K562 (cell line): ENCODE measurements at regions not wholly inside any gene's neighbourhood (a gene's known extent, or its start where the extent isn't known, plus 50 kb on each side); places are given as distances from the start of the nearest gene placed in this dataset.

Experiments
- ATAC-seq: fragments of 200-7000 bp; cut with Tn5 transposase; 3 replicates; pipeline ENCODE4 v1.9.1; 2020; ENCODE audit warnings: moderate library complexity
- BruUV-seq: library from RNA; stranded (reverse); fragments of 400-500 nt; replicated peaks from 2 replicates; lab custom pipeline; 2021; lab: Mats Ljungman, UMichigan
- CTCF ChIA-PET: fragments of 300-600 bp; formaldehyde crosslinking; extraction: SDS; loops from one replicate; lab custom pipeline; 2021; ENCODE audit warnings: low intra/inter-chr PET ratio; lab: Yijun Ruan, JAX
- POLR2A ChIA-PET: fragments of 300-600, 350-650 bp; sonication (Branson Sonifier 250); formaldehyde crosslinking; extraction: SDS; loops from one replicate; lab custom pipeline; 2021; ENCODE audit warnings: antibody characterized with exemption, inconsistent platforms; lab: Yijun Ruan, JAX
- DNase-seq, 4 experiments: peaks; one replicate each; pipeline versions ENCODE4 v3.0.0 to v3.0.0-alpha.2; 2011 to 2018; ENCODE audit warnings: low spot score in 3 of 4, mixed read lengths in 3 of 4; ENCODE audit errors: extremely low read depth in 1 of 4
- FAIRE-seq: peaks from 2 replicates; lab custom pipeline; 2011; peaks lifted over from hg19 to GRCh38; lab: Jason Lieb, UNC
- H2AFZ ChIP-seq: 2 replicates; pipeline ENCODE4 v1.6.0; 2011; ENCODE audit warnings: low read depth, low read length, control low read depth, inconsistent platforms
- H3K27ac ChIP-seq: fragments of 200-600 bp; 3 replicates; pipeline ENCODE4 v1.8.0; 2011; ENCODE audit warnings: low read depth, mild to moderate bottlenecking, control low read depth, inconsistent platforms, low read length, moderate library complexity, mixed read lengths; ENCODE audit errors: extremely low read depth
- H3K27me3 ChIP-seq, 2 experiments: fragments of 300-600 bp in 1 of 2; 2 replicates in 1 of 2; 3 replicates in 1 of 2; pipeline versions ENCODE4 v1.6.0 to v1.8.0; 2011; ENCODE audit warnings: inconsistent platforms in 2 of 2, low read length in 2 of 2, mild to moderate bottlenecking in 1 of 2, mixed read lengths in 1 of 2, moderate library complexity in 1 of 2; ENCODE audit not compliant: control insufficient read depth in 2 of 2, insufficient read depth in 2 of 2
- H3K36me3 ChIP-seq: fragments of 300-600 bp; 3 replicates; pipeline ENCODE4 v1.8.0; 2011; ENCODE audit warnings: mild to moderate bottlenecking, low read length, inconsistent platforms; ENCODE audit not compliant: control insufficient read depth, insufficient read depth
- H3K4me1 ChIP-seq, 2 experiments: fragments of 200-600 bp in 1 of 2; replicated peaks in 1 of 2; 2 replicates in 1 of 2; 3 replicates in 1 of 2; pipeline versions ENCODE4 v1.5.1 to v1.8.0; 2011; ENCODE audit warnings: inconsistent platforms in 2 of 2, low read length in 2 of 2, mild to moderate bottlenecking in 1 of 2, mixed read lengths in 1 of 2, moderate library complexity in 1 of 2; ENCODE audit not compliant: control insufficient read depth in 2 of 2, insufficient read depth in 2 of 2
- H3K4me2 ChIP-seq: 2 replicates; pipeline ENCODE4 v1.6.1; 2011; ENCODE audit warnings: low read length, control low read depth, inconsistent platforms, mixed read lengths; ENCODE audit not compliant: insufficient read depth
- H3K4me3 ChIP-seq: fragments of 200-600 bp; sonication (generic), shearing (Covaris generic); 2 replicates; pipeline ENCODE4 v1.5.1; 2016; ENCODE audit warnings: control low read depth, inconsistent platforms
- H3K79me2 ChIP-seq: fragments of 200-600 bp; 3 replicates; pipeline ENCODE4 v1.8.0; 2011; ENCODE audit warnings: low read length, inconsistent platforms; ENCODE audit not compliant: control insufficient read depth, insufficient read depth
- H3K9ac ChIP-seq, 2 experiments: 2 replicates each; pipeline versions ENCODE4 v1.6.0 to v1.6.1; 2011; ENCODE audit warnings: low read depth in 2 of 2, low read length in 2 of 2, control low read depth in 1 of 2, inconsistent platforms in 1 of 2, mild to moderate bottlenecking in 1 of 2, mixed read lengths in 1 of 2; ENCODE audit not compliant: insufficient read depth in 1 of 2
- H3K9me1 ChIP-seq: one replicate; pipeline ENCODE4 v1.6.0; 2011; ENCODE audit warnings: inconsistent platforms, mild to moderate bottlenecking, low read length, moderate library complexity; ENCODE audit not compliant: control insufficient read depth, insufficient read depth
- H3K9me3 ChIP-seq: replicated peaks from 2 replicates; pipeline ENCODE4 v1.5.1; 2011; ENCODE audit warnings: low read depth, low read length, inconsistent platforms; ENCODE audit not compliant: control insufficient read depth, insufficient read depth
- H4K20me1 ChIP-seq: replicated peaks from 2 replicates; pipeline ENCODE4 v1.6.1; 2011; ENCODE audit warnings: low read length, inconsistent platforms, mixed read lengths; ENCODE audit not compliant: control insufficient read depth, insufficient read depth
- CBFA2T2 ChIP-seq: fragments of 450-650 bp; conservative IDR thresholded peaks from 2 replicates; pipeline ENCODE4 v1.6.1; 2017; ENCODE audit warnings: mild to moderate bottlenecking
- CBX2 ChIP-seq: fragments of 200-600 bp; sonication (generic); IDR thresholded peaks from one replicate; pipeline ENCODE4 v1.6.1; 2012; ENCODE audit warnings: mild to moderate bottlenecking, low read length, inconsistent platforms; ENCODE audit not compliant: insufficient read depth, poor library complexity, severe bottlenecking
- HSF4 ChIP-seq: fragments of 250-450 bp; sonication (Bioruptor Pico); IDR thresholded peaks from 2 replicates; pipeline ENCODE4 v2.1.2; 2022; ENCODE audit warnings: mild to moderate bottlenecking, moderate library complexity, borderline replicate concordance
- JUNB ChIP-seq: fragments of 450-650 bp; formaldehyde crosslinking; conservative IDR thresholded peaks from 2 replicates; pipeline ENCODE4 v1.4.0; 2020; ENCODE audit warnings: mild to moderate bottlenecking
- KLF1 ChIP-seq: fragments of 450-650 bp; IDR thresholded peaks from 2 replicates; pipeline ENCODE4 v1.6.1; 2016; ENCODE audit warnings: missing genetic modification characterization, missing compliant biosample characterization
- POLR2A ChIP-seq: fragments of 450-650 bp; conservative IDR thresholded peaks from 2 replicates; pipeline ENCODE4 v1.6.1; 2016
- SIN3A ChIP-seq, 2 experiments: fragments of 150-350 bp in 1 of 2; IDR thresholded peaks; 2 replicates each; pipeline ENCODE4 v1.6.1; 2011 to 2016; ENCODE audit warnings: borderline replicate concordance in 2 of 2, low read depth in 2 of 2, low read length in 2 of 2, mild to moderate bottlenecking in 2 of 2, moderate library complexity in 2 of 2; ENCODE audit not compliant: control insufficient read depth in 1 of 2
- STAG1 ChIP-seq: sonication (generic); formaldehyde crosslinking; IDR thresholded peaks from 2 replicates; pipeline ENCODE4 v1.5.0; 2020; ENCODE audit warnings: missing genetic modification reagents, borderline replicate concordance
- THRAP3 ChIP-seq: fragments of 450-650 bp; IDR thresholded peaks from 2 replicates; pipeline ENCODE4 v1.6.1; 2016; ENCODE audit warnings: mild to moderate bottlenecking, inconsistent platforms, borderline replicate concordance
- WGBS: fragments of 100-300 bp; shearing (Covaris generic); methylation state at CpG from one replicate; pipeline ENCODE4 v1.1.6; 2016; ENCODE audit warnings: low coverage, mixed read lengths; ENCODE audit not compliant: insufficient coverage; ENCODE audit errors: missing lambda C conversion rate; 5-methylcytosine and 5-hydroxymethylcytosine counted together
- in situ Hi-C: fragments of 300-500 bp; cut with MboI; formaldehyde crosslinking; loops from 4 replicates; pipeline ENCODE4 v1.15.0; 2018; ENCODE audit warnings: inconsistent platforms, mixed read lengths
- intact Hi-C: fragments of 100-400 bp; cut with micrococcal nuclease; formaldehyde crosslinking; loops from 2 replicates; pipeline ENCODE4 v1.14.2; 2022
- TF ChIP-seq, protein P1 (sequence below): fragments of 250-450 bp; sonication (Bioruptor Pico); IDR thresholded peaks from 2 replicates; pipeline ENCODE4 v1.8.0; 2022; ENCODE audit warnings: moderate library complexity, mild to moderate bottlenecking, inconsistent platforms
- TF ChIP-seq, protein P2 (sequence below): sonication (generic); formaldehyde crosslinking; IDR thresholded peaks from 2 replicates; pipeline ENCODE4 v1.8.0; 2022; ENCODE audit warnings: mild to moderate bottlenecking, missing genetic modification reagents

DNA sequence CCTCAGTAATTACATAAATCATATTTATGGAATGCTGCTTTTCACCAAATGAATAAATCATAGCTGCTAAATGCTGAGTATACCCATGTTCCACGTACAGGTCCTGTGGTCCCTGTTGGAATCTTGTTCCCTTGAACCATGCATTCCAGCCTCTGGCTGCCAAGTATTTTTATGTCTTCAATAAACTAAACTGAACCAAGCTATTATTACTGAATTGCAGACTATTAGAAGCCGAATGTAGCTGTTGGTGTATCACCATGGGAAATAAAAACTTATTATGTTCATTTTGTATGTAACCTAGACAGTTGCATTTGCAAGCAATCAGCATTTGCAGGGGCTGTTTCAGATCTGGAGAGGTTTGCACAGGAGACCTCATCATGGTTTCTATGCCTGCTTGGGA lies 362.4 kb downstream of the ADCYAP1 start:
- H3K4me2 ChIP-seq, result no peak overlapping the region
- ChIA-PET POLR2A (interaction anchor here (0.7 to 1.8 kb wide), 3 partner anchors 9 to 16 kb away, joined by 3 to 10 read pairs (median 3); no protein-coding TSS in a partner anchor), CTCF (no interaction called here)
- no peak overlapping the region for H2AFZ ChIP-seq
- WGBS, result 88% methylated on average over 2 of the region's 2 CpGs
- H3K9me1 ChIP-seq, result no peaks in the 10 kb centered on the region
- H3K4me3 ChIP-seq, result no peak overlapping the region
- in situ Hi-C loops, result no loop called here
- ATAC-seq (no peak), DNase-seq (no peak), FAIRE-seq (no peak)
- TF ChIP-seq STAG1 (CRISPR knock-in tag) (no peak), JUNB (CRISPR knock-in tag) (no peak), CBX2 (no peak), HSF4 (no peak), POLR2A (no peak), KLF1 (tag) (no peak), THRAP3 (no peak), CBFA2T2 (no peak), SIN3A (IDR thresholded peaks at IDR 0.05; ENCODE audit: borderline replicate concordance in 2 of 2, control insufficient read depth in 1 of 2, low read depth in 2 of 2, low read length in 2 of 2) (no peak)
- TF ChIP-seq, protein P1, sequence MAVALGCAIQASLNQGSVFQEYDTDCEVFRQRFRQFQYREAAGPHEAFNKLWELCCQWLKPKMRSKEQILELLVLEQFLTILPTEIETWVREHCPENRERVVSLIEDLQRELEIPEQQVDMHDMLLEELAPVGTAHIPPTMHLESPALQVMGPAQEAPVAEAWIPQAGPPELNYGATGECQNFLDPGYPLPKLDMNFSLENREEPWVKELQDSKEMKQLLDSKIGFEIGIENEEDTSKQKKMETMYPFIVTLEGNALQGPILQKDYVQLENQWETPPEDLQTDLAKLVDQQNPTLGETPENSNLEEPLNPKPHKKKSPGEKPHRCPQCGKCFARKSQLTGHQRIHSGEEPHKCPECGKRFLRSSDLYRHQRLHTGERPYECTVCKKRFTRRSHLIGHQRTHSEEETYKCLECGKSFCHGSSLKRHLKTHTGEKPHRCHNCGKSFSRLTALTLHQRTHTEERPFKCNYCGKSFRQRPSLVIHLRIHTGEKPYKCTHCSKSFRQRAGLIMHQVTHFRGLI (CRISPR knock-in tag), result no peak
- TF ChIP-seq, protein P2, sequence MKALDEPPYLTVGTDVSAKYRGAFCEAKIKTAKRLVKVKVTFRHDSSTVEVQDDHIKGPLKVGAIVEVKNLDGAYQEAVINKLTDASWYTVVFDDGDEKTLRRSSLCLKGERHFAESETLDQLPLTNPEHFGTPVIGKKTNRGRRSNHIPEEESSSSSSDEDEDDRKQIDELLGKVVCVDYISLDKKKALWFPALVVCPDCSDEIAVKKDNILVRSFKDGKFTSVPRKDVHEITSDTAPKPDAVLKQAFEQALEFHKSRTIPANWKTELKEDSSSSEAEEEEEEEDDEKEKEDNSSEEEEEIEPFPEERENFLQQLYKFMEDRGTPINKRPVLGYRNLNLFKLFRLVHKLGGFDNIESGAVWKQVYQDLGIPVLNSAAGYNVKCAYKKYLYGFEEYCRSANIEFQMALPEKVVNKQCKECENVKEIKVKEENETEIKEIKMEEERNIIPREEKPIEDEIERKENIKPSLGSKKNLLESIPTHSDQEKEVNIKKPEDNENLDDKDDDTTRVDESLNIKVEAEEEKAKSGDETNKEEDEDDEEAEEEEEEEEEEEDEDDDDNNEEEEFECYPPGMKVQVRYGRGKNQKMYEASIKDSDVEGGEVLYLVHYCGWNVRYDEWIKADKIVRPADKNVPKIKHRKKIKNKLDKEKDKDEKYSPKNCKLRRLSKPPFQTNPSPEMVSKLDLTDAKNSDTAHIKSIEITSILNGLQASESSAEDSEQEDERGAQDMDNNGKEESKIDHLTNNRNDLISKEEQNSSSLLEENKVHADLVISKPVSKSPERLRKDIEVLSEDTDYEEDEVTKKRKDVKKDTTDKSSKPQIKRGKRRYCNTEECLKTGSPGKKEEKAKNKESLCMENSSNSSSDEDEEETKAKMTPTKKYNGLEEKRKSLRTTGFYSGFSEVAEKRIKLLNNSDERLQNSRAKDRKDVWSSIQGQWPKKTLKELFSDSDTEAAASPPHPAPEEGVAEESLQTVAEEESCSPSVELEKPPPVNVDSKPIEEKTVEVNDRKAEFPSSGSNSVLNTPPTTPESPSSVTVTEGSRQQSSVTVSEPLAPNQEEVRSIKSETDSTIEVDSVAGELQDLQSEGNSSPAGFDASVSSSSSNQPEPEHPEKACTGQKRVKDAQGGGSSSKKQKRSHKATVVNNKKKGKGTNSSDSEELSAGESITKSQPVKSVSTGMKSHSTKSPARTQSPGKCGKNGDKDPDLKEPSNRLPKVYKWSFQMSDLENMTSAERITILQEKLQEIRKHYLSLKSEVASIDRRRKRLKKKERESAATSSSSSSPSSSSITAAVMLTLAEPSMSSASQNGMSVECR (CRISPR knock-in tag), result no peak
- intact Hi-C loops, result no loop called here
- BruUV-seq, result no TSS peak
- H3K27me3 ChIP-seq, result no peaks in the 10 kb centered on the region
- H3K9me3 ChIP-seq, result no peaks in the 10 kb centered on the region
- H4K20me1 ChIP-seq, result no peaks in the 10 kb centered on the region
- H3K27ac ChIP-seq, result no peak overlapping the region
- H3K9ac ChIP-seq, result no peak overlapping the region
- H3K79me2 ChIP-seq, result no peaks in the 10 kb centered on the region
- H3K36me3 ChIP-seq, result peaks cover 32% of the 10 kb centered on the region
- no peaks in the 10 kb centered on the region for H3K4me1 ChIP-seq
